RWPE2 (cell line): ENCODE measurements at regions not wholly inside any gene's neighbourhood (a gene's known extent, or its start where the extent isn't known, plus 50 kb on each side); places are given as distances from the start of the nearest gene placed in this dataset.
A peak's percentile ranks its signal among the peaks of the same experiment; 100 is the strongest.

Experiments used
- ATAC-seq: fragments of 200-7000 bp; cut with Tn5 transposase; 3 replicates; pipeline ENCODE4 v1.9.1; 2021; ENCODE audit warnings: low read depth
- DNase-seq: peaks from one replicate; pipeline ENCODE4 v3.0.0-alpha.2; 2020; ENCODE audit warnings: low spot score
- H3K27ac ChIP-seq: fragments of 450-650 bp; 2 replicates; pipeline ENCODE4 v1.5.1; 2017; ENCODE audit warnings: mild to moderate bottlenecking; ENCODE audit not compliant: poor library complexity, severe bottlenecking
- H3K27me3 ChIP-seq: fragments of 250-450 bp; sonication (Bioruptor Pico); 2 replicates; pipeline ENCODE4 v1.5.1; 2021; ENCODE audit warnings: mild to moderate bottlenecking, moderate library complexity; ENCODE audit not compliant: insufficient read depth, poor library complexity, severe bottlenecking
- H3K36me3 ChIP-seq: fragments of 250-450 bp; sonication (Bioruptor Pico); 2 replicates; pipeline ENCODE4 v1.5.1; 2020; ENCODE audit warnings: low read depth, mild to moderate bottlenecking, moderate library complexity
- H3K4me1 ChIP-seq: fragments of 250-450 bp; sonication (Bioruptor Pico); 2 replicates; pipeline ENCODE4 v1.5.1; 2021; ENCODE audit warnings: mild to moderate bottlenecking, moderate library complexity; ENCODE audit not compliant: insufficient read depth, poor library complexity, severe bottlenecking
- H3K4me3 ChIP-seq: fragments of 250-450 bp; sonication (Bioruptor Pico); 2 replicates; pipeline ENCODE4 v1.5.1; 2021; ENCODE audit warnings: mild to moderate bottlenecking, moderate library complexity; ENCODE audit not compliant: severe bottlenecking
- H3K9me3 ChIP-seq: fragments of 250-450 bp; sonication (Bioruptor Pico); 2 replicates; pipeline ENCODE4 v1.5.1; 2021; ENCODE audit warnings: mild to moderate bottlenecking, moderate library complexity; ENCODE audit not compliant: severe bottlenecking
- CTCF ChIP-seq: fragments of 450-650 bp; IDR thresholded peaks from one replicate; pipeline ENCODE4 v1.5.1; 2017; ENCODE audit warnings: mild to moderate bottlenecking, moderate library complexity; ENCODE audit not compliant: poor library complexity, severe bottlenecking

- TF ChIP-seq CTCF = no peak
- ATAC-seq = no peak
- H3K9me3 ChIP-seq = no peaks in the 10 kb centered on the region
These were observed 69.2 kb upstream of the AHR start for GRCh38 chr7:17229228-17229627.

GRCh38 chr7:17230099-17230807, 68.2 kb upstream of the AHR start:
- Histone ChIP-seq H3K4me1 (peaks cover 19% of the 10 kb centered on the region), H3K9me3 (no peaks in the 10 kb centered on the region), H3K27ac (no peak overlapping the region), H3K27me3 (no peaks in the 10 kb centered on the region), H3K36me3 (no peaks in the 10 kb centered on the region), H3K4me3 (no peak overlapping the region)
- no peak for TF ChIP-seq CTCF
- DNase-seq (no peak), ATAC-seq (no peak)

More at GRCh38 chr7:17229228-17229627, 69.2 kb upstream of the AHR start:
- peaks cover 9% of the 10 kb centered on the region for H3K4me1 ChIP-seq
- no peaks in the 10 kb centered on the region for H3K36me3 ChIP-seq
- DNase-seq = no peak
- no peak overlapping the region for H3K27ac ChIP-seq
- H3K27me3 ChIP-seq = no peaks in the 10 kb centered on the region
- H3K4me3 ChIP-seq = no peak overlapping the region

GRCh38 chr7:17233603-17234002, 64.8 kb upstream of the AHR start:
- DNase-seq (no peak), ATAC-seq (no peak)
- H3K9me3 ChIP-seq = no peaks in the 10 kb centered on the region
- H3K27ac ChIP-seq = peak overlapping the region; percentile 42
- TF ChIP-seq CTCF = no peak
- H3K4me3 ChIP-seq = no peak overlapping the region
- no peaks in the 10 kb centered on the region for H3K36me3 ChIP-seq
- H3K27me3 ChIP-seq = no peaks in the 10 kb centered on the region
- peaks cover 19% of the 10 kb centered on the region for H3K4me1 ChIP-seq

- no peak for TF ChIP-seq CTCF
- Histone ChIP-seq H3K4me1 (peaks cover 19% of the 10 kb centered on the region), H3K4me3 (no peak overlapping the region), H3K9me3 (no peaks in the 10 kb centered on the region), H3K27me3 (no peaks in the 10 kb centered on the region), H3K27ac (peak overlapping the region; percentile 42), H3K36me3 (no peaks in the 10 kb centered on the region)
- DNase-seq (no peak), ATAC-seq (peak; percentile 14; the same call in 1 of the 3 replicates)
These were observed 64.4 kb upstream of the AHR start for GRCh38 chr7:17234030-17234397.

GRCh38 chr7:17234398-17235031, 63.9 kb upstream of the AHR start:
- DNase-seq (no peak), ATAC-seq (peak; percentile 96)
- Histone ChIP-seq H3K9me3 (no peaks in the 10 kb centered on the region), H3K27ac (peak overlapping the region; percentile 42), H3K4me3 (no peak overlapping the region), H3K4me1 (peaks cover 22% of the 10 kb centered on the region), H3K27me3 (no peaks in the 10 kb centered on the region), H3K36me3 (no peaks in the 10 kb centered on the region)
- peak; percentile 52 for TF ChIP-seq CTCF
